GM12892 (cell line): ENCODE measurements at regions not wholly inside any gene's neighbourhood (a gene's known extent, or its start where the extent isn't known, plus 50 kb on each side); places are given as distances from the start of the nearest gene placed in this dataset.

Source experiments
- POLR2A ChIP-seq: IDR thresholded peaks from 2 replicates; pipeline ENCODE4 v1.6.1; 2011; ENCODE audit warnings: low read depth, low read length, control low read depth
- POLR2AphosphoS5 ChIP-seq: IDR thresholded peaks from 2 replicates; pipeline ENCODE4 v1.6.1; 2011; ENCODE audit warnings: low read depth, low read length, control low read depth

- no peak for TF ChIP-seq POLR2A
- TF ChIP-seq POLR2AphosphoS5 = no peak
These were observed 177.5 kb upstream of the CAND1 start for GRCh38 chr12:67091678-67092077.
